Astrocyte of the cerebellum (primary cell): ENCODE measurements at regions not wholly inside any gene's neighbourhood (a gene's known extent, or its start where the extent isn't known, plus 50 kb on each side); places are given as distances from the start of the nearest gene placed in this dataset.

Experiments
- DNase-seq: peaks from one replicate; pipeline ENCODE4 v3.0.0-alpha.2; 2011; ENCODE audit warnings: low read depth
- H3K4me3 ChIP-seq: 2 replicates; pipeline ENCODE4 v1.5.1; 2011; ENCODE audit warnings: mild to moderate bottlenecking, low read depth, low read length, moderate library complexity
- in situ Hi-C: cut with HindIII; loops from 2 replicates; pipeline ENCODE4 v1.10.0; 2017; ENCODE audit warnings: low sequenced_read_pairs
- TF ChIP-seq, protein P1 (sequence below): IDR thresholded peaks from 2 replicates; pipeline ENCODE4 v1.5.1; 2012; ENCODE audit warnings: low read length, low read depth, moderate library complexity, mild to moderate bottlenecking; ENCODE audit errors: missing control alignments

DNA sequence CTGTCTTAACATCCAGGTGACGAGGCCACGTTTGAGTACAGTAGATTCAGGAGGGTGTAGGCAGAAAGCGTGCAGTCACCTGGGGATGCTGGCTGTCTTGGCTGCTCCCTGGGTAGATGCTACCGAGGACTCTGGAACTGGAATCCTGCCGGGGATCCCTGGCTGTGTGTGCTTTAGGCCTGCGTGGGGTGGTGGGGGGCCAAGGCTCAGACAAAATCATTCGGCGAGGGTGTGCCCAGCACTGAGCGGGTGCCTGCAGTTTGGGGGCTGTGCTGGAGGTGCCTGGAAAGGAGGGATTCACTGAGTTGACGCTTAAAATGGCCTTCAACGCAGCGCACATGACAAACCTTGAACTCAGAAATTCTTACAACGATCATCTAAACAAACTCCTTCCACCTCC lies 93.5 kb upstream of the PODXL start:
- H3K4me3 ChIP-seq = no peak overlapping the region
- in situ Hi-C loops = no loop called here
- no peak for DNase-seq
- TF ChIP-seq, protein P1, sequence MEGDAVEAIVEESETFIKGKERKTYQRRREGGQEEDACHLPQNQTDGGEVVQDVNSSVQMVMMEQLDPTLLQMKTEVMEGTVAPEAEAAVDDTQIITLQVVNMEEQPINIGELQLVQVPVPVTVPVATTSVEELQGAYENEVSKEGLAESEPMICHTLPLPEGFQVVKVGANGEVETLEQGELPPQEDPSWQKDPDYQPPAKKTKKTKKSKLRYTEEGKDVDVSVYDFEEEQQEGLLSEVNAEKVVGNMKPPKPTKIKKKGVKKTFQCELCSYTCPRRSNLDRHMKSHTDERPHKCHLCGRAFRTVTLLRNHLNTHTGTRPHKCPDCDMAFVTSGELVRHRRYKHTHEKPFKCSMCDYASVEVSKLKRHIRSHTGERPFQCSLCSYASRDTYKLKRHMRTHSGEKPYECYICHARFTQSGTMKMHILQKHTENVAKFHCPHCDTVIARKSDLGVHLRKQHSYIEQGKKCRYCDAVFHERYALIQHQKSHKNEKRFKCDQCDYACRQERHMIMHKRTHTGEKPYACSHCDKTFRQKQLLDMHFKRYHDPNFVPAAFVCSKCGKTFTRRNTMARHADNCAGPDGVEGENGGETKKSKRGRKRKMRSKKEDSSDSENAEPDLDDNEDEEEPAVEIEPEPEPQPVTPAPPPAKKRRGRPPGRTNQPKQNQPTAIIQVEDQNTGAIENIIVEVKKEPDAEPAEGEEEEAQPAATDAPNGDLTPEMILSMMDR = no peak

DNA sequence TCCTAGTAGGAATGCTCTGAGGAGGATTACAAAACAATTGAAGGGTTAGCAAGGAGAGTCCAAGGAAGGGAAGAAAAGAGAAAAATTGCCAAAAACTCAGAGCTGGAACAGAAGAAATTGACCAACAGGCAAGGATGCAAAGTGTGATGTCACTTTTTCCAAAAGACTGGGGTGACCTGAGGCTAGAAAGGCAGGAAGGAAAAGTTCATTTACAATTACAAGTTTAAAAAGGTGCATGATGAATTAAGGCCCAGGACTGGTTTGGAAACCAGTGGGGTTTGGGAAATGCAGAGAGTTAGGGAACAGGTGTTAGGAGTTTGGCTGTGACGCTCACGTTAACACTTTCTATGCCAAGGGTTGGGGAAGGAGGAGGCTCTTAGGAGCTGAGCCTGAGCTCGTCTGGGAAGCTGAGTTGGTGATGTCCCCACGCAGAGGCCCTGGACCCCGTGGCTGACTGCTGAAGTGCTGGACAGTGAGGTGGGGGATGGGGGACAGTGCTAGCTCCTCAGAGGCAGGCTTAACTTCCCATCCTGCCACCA lies 92.6 kb upstream of the PODXL start:
- DNase-seq = no peak
- no peak overlapping the region for H3K4me3 ChIP-seq
- in situ Hi-C loops = no loop called here
- TF ChIP-seq, protein P1 = no peak

DNA sequence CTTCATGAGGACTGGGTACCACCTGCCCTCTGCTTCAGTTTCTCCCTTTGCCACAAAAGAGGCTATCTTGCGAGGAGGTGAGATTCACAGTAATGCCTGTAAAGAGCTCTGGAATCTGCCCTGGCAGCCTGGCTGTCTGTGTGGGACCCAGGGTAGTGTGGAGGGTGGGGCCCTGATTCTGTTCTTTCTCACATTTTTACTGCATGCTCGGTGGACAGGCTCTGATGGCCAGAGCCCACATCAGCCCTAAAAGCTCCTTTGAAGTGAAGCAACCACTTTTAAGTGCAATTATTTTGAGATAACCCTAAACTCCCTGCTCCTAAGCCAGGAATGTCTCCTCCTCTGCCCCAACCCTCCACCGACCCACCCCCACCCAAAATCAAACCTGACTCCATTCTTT lies 92.1 kb upstream of the PODXL start:
- no peak overlapping the region for H3K4me3 ChIP-seq
- TF ChIP-seq, protein P1 = no peak
- in situ Hi-C loops = no loop called here
- no peak for DNase-seq

DNA sequence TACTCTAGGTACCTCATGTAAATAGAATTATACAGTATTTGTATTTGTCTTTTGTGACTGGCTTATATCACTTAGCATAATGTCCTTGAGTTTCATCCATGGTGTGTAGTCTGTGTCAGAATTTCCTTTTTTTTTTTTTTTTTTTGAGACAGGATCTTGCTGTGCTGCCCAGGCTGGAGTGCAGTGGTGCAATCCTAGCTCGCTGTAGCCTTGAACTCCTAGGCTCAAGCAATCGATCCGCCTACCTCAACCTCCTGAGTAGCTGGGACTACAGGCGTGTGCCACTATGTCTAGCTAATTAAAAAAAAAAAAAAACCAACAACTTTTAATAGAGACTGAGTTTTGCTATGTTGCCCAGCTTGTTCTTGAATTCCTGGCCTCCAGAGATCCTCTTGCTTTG lies 89.8 kb upstream of the PODXL start:
- DNase-seq = no peak
- in situ Hi-C loops = no loop called here
- no peak overlapping the region for H3K4me3 ChIP-seq
- TF ChIP-seq, protein P1 = no peak

DNA sequence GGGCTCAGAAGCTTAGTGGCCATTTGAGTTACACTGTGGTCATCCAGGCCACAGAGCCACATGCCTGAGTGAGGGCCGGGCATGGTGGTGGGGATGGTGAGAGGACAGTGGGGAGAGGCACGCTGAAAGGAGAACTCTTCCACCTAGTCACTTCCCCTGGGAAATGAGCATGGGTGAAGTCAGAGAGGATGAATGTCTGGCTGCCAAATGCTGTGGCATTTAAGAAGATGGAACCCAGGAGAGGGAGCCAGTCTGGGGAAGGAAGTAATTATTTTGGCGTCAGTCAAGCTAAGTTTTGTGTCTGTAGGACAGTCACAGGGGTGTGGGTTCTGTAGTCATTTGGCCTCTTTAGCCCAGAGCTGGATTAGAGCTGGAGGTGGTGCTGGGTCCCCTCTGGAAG lies 86.0 kb upstream of the PODXL start:
- in situ Hi-C loops = no loop called here
- no peak overlapping the region for H3K4me3 ChIP-seq
- TF ChIP-seq, protein P1 = no peak
- DNase-seq = no peak

DNA sequence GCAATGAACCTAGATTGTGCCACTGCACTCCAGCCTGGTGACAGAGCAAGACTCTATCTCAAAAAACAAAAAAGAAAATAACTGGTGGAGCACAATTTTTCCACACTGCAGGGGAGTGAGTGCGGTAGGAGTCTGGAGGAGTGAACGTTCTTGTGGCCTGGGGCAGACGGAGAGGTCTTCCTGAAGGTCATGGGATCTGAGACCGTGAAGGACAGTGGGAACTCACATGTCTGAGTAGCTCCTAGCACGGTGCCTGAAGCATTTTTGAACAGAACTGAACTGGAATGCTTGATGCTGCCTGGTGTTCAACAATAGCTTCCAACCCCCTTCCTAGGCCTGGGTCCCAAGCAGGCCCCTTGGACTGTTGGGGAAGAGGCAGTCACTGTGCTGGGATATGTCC lies 84.3 kb upstream of the PODXL start:
- TF ChIP-seq, protein P1 = no peak
- no peak for DNase-seq
- H3K4me3 ChIP-seq = no peak overlapping the region
- in situ Hi-C loops = no loop called here
